ENCODE measurements at regions not wholly inside any gene's neighbourhood (a gene's known extent, or its start where the extent isn't known, plus 50 kb on each side); places are given as distances from the start of the nearest gene placed in this dataset.

DNA sequence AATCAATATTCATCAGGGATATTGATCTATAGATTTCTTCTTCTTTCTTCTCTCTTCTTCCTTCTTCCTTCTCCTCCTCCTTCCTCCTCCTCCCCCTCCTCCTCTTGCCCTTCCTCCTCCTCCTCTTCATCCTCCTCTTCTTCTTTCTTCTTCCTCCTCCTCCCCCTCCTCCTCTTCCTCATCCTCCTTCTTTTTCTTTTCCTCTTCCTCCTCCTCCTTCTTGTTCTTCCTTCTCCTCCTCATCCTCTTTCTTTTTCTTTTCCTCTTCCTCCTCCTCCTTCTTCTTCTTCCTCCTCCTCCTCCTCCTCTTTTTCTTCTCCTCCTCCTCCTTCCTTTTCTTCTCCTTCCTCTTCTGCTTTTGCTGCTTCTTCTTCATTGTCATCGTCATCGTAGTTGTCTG lies 52.4 kb upstream of the SERINC1 start:
- no peak for DNase-seq

GRCh38 chr6:122530440-122531046 lies 58.9 kb upstream of the SERINC1 start:
- peak; percentile 34 for DNase-seq

- no peak for DNase-seq
These were observed 61.9 kb upstream of the PKIB start for GRCh38 chr6:122548281-122548680.

DNA sequence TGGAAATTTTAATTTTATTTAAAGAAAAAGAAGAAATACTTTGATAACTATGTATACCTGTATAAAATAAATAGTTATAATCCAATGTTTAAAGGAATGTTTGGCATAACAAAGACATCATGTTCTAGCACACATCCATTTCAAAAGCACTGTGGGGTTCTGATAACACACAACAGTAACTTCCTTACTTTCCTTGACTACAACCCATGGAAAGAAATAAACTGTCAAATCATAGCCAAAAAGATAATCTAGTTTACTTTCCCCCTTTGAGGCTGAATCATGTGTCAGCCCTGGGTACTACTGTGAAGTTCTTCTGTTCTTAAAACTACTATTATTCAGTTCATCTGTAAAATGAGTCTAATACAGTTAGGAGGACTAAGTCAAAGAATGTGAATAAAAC lies 61.4 kb upstream of the PKIB start:
- no peak for DNase-seq

DNA sequence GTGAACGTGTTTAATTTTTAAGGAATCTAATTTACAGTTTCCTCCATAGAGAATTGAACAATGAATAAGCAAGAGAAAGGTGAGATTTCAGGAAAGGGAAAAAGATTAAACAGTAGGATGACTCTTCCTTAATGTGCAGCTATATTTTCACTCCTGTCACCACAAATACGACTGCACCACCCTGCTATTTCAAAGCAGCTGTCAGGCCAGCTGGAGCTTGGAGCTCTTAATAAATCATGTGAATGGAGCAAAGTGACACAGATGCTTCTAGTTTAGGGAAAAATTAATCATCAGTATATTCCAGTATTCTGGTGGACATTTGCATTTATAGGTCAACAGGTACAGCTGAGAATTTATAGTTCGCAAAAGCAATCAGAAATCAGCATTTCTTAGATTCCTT lies 56.5 kb upstream of the PKIB start:
- no peak for DNase-seq

DNA sequence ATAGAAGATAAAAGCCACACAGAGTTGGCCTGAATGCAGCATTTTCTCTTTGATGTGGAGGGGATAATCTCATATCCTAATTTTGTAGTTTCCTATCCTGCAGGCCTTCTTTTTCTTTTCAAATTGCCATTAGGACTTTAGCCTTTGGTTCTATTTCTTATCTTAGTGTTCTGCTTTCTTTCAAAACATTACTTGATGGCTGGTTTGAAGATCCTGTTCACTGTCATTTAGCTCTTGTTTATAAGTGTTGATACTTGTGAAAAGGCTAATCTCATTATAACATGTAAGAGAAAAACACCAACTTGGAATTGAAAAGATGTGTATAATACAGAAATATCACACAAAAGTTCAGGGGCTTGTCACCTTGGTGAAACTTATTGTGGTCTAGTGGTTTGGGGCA lies 54.6 kb upstream of the PKIB start:
- DNase-seq: no peak

DNA sequence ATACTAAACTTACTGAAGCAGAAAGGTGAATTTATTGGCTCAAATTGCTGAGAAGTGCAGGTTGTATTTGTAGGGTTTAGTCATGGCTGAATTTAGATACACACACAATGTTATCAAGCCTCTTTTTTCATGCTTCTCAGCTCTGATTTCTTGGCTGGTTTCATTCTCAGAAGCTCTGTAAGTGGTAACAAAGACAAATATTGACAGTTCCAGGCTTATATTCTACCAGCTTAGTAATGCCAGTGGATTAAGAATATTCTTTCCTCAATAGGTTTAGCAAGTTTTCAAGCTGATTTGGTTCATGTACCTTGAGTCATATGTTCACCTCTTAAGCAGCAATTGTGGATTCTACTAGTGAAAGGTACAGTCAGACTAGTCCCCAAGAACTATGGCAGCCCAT lies 52.1 kb upstream of the PKIB start:
- DNase-seq: no peak

All from COR-L47 (cell line).